Vagina (tissue), 2 donors: ENCODE measurements at regions not wholly inside any gene's neighbourhood (a gene's known extent, or its start where the extent isn't known, plus 50 kb on each side); places are given as distances from the start of the nearest gene placed in this dataset.

Experiments used
- CTCF ChIP-seq, 3 experiments: fragments of 450-650 bp in 2 of 3; fragments of 200-600 bp in 1 of 3; sonication (generic) in 1 of 3; IDR thresholded peaks; one replicate each; pipeline ENCODE4 v1.5.1; 2017 to 2019; ENCODE audit warnings: antibody characterized with exemption in 3 of 3, mild to moderate bottlenecking in 2 of 3, moderate library complexity in 2 of 3
- POLR2A ChIP-seq, 2 donors: fragments of 450-650 bp; IDR thresholded peaks; one replicate each; pipeline ENCODE4 v1.6.1; 2017; ENCODE audit warnings: antibody characterized with exemption in 2 of 2, mild to moderate bottlenecking in 2 of 2, moderate library complexity in 2 of 2
- POLR2AphosphoS5 ChIP-seq, 2 donors: sonication (generic); formaldehyde crosslinking; IDR thresholded peaks; one replicate each; pipeline ENCODE4 v1.9.0; 2017; ENCODE audit warnings: antibody characterized with exemption in 2 of 2, mild to moderate bottlenecking in 2 of 2, low read depth in 1 of 2; ENCODE audit not compliant: insufficient read depth in 1 of 2

DNA sequence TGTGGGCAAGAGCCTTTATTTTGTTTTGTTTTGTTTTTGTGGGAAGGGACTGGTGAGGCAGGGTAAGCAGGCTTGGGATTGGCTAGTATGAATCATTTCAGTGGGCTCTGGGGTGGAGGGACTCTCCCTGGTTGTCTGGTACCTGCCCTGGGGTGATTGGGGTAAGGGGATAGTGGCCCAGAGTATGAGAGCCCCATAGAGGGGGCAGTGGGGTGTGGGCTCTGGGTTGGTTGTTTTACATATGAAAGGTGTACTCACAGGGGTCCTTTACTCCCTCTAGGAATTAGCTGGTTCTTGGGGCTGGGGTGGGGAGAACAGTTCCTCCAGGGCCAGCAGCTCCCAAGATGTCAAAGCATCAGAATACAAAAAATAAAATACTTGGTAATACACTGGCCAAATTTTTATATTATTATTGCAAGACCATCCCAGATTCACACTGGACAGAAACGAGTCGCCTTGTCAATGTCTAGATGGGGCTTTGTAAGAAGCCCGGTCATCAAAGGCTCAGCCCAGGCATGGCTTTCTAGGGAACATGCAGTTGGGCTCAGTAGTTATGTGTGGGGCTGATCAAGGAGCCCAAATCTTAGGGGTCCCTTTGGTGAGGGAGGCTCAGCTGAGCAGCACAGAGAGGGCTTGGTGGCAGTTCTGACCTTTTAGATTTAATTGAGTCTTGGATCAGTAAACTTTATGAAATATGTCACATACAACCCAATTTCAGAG lies 190.5 kb downstream of the NXNL2 start:
- TF ChIP-seq CTCF (IDR thresholded peaks at IDR 0.05) (no peak), POLR2A (IDR thresholded peaks at IDR 0.05) (no peak), POLR2AphosphoS5 (IDR thresholded peaks at IDR 0.05; ENCODE audit: insufficient read depth in 1 of 2, low read depth in 1 of 2) (no peak)
